ENCODE measurements at regions not wholly inside any gene's neighbourhood (a gene's known extent, or its start where the extent isn't known, plus 50 kb on each side); places are given as distances from the start of the nearest gene placed in this dataset.

DNA sequence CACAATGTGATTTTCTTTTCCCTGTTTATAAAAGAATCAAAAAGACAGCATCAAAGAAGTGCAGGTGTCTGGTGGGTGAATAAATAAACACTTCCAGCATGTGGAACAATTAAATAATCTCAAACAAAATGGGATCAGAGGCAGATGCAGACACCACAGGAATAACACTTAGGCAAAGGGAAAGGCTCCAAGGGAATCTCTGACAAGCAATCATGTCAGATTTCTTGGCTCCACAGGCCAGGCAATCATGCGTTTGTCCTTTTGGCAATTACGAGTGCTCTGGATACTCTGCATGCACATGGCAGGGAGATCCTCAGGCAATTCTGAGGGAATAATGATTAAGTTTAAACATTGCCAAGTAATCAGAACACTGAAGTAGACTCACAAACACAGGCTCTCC lies 403.5 kb upstream of the LUZP2 start:
- no peak for ATAC-seq
- Mint-ChIP-seq H3K9me3 (peaks cover 12% of the 10 kb centered on the region), H3K27ac (no peak overlapping the region), H3K36me3 (ENCODE audit: low read depth) (no peaks in the 10 kb centered on the region), H3K4me3 (no peak overlapping the region), H3K4me1 (no peaks in the 10 kb centered on the region), H3K27me3 (no peaks in the 10 kb centered on the region)
- DNase-seq: no peak

DNA sequence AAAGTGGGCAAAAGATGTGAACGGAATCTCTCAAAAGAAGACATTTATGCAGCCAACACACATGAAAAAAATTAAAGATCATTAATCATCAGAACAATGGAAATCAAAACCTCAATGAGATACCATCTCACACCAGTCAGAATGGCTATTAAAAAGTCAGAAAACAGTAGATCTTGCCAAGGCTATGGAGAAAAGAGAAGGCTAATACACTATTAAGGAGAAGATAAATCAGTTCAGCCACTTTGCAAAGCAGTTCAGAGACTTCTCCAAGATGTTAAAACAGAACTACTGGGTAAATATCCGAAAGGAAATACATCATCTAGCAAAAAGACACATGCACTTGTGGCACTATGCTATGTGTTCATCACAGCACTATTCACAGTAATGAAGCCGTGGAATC lies 388.2 kb upstream of the LUZP2 start:
- no peak overlapping the region for H3K4me3 Mint-ChIP-seq
- H3K36me3 Mint-ChIP-seq (ENCODE audit: low read depth): no peaks in the 10 kb centered on the region
- H3K4me1 Mint-ChIP-seq: no peaks in the 10 kb centered on the region
- no peak overlapping the region for H3K27ac Mint-ChIP-seq
- H3K27me3 Mint-ChIP-seq: no peaks in the 10 kb centered on the region
- peaks cover 18% of the 10 kb centered on the region for H3K9me3 Mint-ChIP-seq
- no peak for ATAC-seq
- no peak for DNase-seq

DNA sequence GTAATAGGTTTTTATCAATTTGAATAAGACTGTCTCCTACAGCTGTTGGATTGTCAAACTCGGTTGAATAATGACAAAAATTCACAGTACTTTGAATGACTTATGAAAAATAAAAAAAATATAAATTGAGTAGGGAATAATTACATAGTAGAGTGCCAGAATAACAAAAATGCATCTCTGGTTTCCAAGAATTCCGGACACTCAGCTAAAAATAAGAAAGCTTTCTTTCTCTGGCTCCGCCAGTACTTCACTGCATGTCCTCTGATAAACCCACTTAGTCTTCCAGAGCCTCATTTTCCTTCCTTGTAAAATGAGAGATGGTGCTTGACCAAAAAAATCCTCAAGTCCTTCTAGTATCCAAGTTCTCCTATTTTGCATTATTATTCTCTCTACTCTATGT lies 374.6 kb upstream of the LUZP2 start:
- ATAC-seq (no peak), DNase-seq (no peak)

DNA sequence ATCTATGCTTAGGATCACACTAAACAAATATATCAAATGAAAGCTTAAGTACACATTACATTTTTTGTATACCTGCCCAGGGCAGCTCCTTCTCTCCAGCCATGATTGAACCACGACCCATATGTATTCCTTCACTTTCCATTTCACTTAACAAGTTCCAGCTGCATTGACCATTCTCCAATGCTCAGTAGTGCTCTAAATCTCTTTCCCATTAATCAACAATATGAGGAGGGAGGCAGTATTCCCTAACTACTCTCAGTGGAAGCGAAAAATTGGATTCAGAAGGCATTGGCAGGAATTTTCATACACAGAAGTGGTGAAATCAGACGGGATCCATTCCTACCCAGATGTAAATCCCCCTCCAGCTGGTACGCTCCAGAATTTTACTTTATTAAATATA lies 372.0 kb upstream of the LUZP2 start:
- ATAC-seq (no peak), DNase-seq (no peak)
- no peaks in the 10 kb centered on the region for H3K27me3 Mint-ChIP-seq
- H3K27ac Mint-ChIP-seq: no peak overlapping the region
- no peaks in the 10 kb centered on the region for H3K36me3 Mint-ChIP-seq (ENCODE audit: low read depth)
- H3K4me1 Mint-ChIP-seq: no peaks in the 10 kb centered on the region
- no peak overlapping the region for H3K4me3 Mint-ChIP-seq
- peaks cover 8% of the 10 kb centered on the region for H3K9me3 Mint-ChIP-seq

More for the DNA sequence above, 374.6 kb upstream of the LUZP2 start:
- Mint-ChIP-seq H3K9me3 (peaks cover 5% of the 10 kb centered on the region), H3K4me1 (no peaks in the 10 kb centered on the region), H3K4me3 (no peak overlapping the region), H3K27me3 (no peaks in the 10 kb centered on the region), H3K27ac (no peak overlapping the region), H3K36me3 (ENCODE audit: low read depth) (no peaks in the 10 kb centered on the region)

DNA sequence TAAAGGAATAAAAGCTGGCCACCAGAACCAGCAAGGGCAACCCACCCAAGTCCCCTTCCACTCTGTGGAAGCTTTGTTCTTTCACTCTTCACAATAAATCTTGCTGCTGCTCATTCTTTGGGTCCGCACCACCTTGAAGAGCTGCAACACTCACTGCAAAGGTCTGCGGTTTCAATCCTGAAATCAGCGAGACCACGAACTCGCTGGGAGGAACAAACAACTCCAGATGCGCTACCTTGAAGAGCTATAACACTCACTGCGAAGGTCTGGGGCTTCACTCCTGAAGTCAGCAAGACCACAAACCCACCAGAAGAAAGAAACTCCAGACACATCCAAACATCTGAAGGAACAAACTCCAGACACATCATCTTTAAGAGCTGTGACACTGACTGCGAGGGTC lies 365.2 kb upstream of the LUZP2 start:
- no peaks in the 10 kb centered on the region for H3K27me3 Mint-ChIP-seq
- H3K27ac Mint-ChIP-seq: no peak overlapping the region
- H3K9me3 Mint-ChIP-seq: peaks cover 13% of the 10 kb centered on the region
- H3K4me3 Mint-ChIP-seq: no peak overlapping the region
- H3K4me1 Mint-ChIP-seq: no peaks in the 10 kb centered on the region
- DNase-seq (no peak), ATAC-seq (no peak)
- H3K36me3 Mint-ChIP-seq (ENCODE audit: low read depth): no peaks in the 10 kb centered on the region

DNA sequence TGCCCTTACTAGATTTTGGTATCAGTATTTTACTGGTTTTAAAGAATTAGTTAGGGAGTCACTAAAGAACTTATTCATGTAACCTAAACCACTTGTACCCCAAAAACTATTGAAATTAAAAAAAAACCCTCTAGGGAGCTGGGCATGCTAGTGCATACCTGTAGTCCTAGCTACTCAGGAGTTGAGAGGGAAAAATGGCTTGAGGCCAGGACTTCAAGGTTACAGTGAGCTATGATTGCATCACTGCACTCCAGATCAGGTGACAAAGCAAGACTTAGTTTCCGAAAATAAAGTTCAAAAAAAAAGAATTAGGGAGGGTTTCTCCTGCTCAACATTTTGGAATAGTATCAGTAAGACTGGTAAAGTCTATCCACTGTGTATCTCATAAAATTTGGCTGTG lies 364.4 kb upstream of the LUZP2 start:
- Mint-ChIP-seq H3K4me3 (no peak overlapping the region), H3K27me3 (no peaks in the 10 kb centered on the region), H3K27ac (no peak overlapping the region), H3K9me3 (peaks cover 13% of the 10 kb centered on the region), H3K36me3 (ENCODE audit: low read depth) (no peaks in the 10 kb centered on the region), H3K4me1 (no peaks in the 10 kb centered on the region)
- DNase-seq (no peak), ATAC-seq (no peak)

DNA sequence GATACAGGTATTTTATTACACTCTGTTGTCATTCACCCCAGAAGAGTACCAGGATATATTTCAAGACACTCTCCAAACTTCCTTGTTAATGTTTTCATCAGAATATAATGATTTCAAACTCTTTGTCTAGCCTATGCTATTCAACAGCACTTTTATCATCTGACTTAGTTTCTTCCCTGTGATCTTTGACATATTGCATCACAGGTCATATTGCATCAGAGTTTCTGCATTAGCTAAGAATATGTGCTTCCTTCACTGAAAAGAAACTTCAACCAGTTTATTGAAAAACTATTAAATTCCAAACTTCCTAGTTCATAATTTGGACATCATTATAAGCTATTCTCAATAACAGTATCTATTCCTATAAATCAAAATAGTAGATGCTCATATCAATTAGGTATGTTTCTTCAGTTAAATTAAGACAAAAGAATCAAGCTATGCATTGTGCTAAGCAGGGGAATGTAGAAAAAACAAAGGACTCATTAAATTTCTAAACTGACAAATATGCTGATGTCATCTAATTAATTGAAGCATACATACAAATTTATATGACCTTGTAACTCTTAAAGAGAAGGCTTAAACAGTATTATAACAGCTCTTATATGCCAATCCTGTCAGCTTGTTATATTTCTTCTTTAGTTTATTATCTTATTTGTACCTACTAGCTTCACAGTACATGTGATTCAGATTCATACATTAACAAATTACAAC lies 361.8 kb upstream of the LUZP2 start:
- Mint-ChIP-seq H3K9me3 (peaks cover 17% of the 10 kb centered on the region), H3K4me3 (no peak overlapping the region), H3K4me1 (no peaks in the 10 kb centered on the region), H3K27me3 (no peaks in the 10 kb centered on the region), H3K36me3 (ENCODE audit: low read depth) (no peaks in the 10 kb centered on the region), H3K27ac (no peak overlapping the region)
- DNase-seq (no peak), ATAC-seq (no peak)

DNA sequence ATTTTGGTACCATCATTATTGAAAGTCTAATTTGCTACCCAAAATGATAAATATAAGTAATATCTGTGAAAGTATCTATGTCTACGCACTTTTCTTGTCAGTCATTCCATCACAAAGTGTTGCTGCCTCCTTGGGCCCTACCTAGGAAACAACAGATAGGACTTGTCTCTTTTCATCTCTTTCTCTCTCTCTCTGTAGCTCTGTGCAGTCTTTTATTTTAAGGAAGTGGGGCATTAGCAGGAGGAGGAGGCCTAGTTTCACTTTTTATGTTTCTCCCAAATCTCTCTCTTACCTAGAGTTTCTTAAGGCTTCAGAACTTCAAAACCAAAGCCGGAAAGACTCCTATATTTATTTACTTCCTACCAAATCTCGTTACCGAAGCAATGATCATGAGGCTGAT lies 354.8 kb upstream of the LUZP2 start:
- Mint-ChIP-seq H3K27me3 (no peaks in the 10 kb centered on the region), H3K4me3 (no peak overlapping the region), H3K9me3 (peaks cover 8% of the 10 kb centered on the region), H3K36me3 (ENCODE audit: low read depth) (no peaks in the 10 kb centered on the region), H3K27ac (no peak overlapping the region), H3K4me1 (no peaks in the 10 kb centered on the region)
- DNase-seq: no peak
- no peak for ATAC-seq

DNA sequence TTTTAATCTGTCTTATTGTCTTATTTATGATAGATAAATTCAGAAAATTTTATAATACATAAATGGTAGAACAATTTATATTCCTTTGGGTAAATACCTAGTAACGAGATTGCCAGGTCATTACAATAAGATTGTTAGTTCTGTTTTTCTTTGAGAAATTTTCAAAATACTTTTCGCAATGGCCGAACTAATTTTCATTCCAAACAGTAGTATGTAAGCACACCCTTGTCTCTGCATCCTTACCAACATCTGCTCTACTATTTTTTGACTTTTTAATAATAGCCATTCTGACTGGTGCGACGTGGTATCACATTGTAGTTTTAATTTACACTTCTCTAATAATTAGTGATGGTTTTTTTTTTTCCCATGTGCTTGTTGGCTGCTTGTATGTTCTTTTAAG lies 351.4 kb upstream of the LUZP2 start:
- no peaks in the 10 kb centered on the region for H3K36me3 Mint-ChIP-seq (ENCODE audit: low read depth)
- no peak overlapping the region for H3K4me3 Mint-ChIP-seq
- no peak overlapping the region for H3K27ac Mint-ChIP-seq
- DNase-seq: no peak
- H3K4me1 Mint-ChIP-seq: no peaks in the 10 kb centered on the region
- H3K9me3 Mint-ChIP-seq: no peaks in the 10 kb centered on the region
- no peaks in the 10 kb centered on the region for H3K27me3 Mint-ChIP-seq
- no peak for ATAC-seq

DNA sequence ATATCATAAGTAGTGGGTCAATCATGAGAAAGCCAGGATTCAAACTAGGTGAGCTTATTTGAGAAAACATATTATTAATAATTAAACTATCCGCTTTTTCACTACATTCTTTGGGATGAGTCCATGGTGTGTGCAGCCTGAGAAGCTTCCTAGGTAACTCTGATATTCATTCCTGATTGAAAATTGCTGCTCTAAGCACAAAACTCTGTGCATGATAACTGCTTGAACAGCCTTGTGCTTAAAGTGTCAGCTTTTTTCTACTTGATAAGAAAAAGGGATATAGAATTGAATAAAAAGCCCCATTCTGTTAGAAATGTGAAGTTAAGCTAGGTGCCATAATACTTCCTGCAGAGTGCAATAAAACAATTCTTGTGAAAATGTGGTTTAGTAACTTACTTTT lies 343.5 kb upstream of the LUZP2 start:
- Mint-ChIP-seq H3K36me3 (ENCODE audit: low read depth) (no peaks in the 10 kb centered on the region), H3K9me3 (peaks cover 5% of the 10 kb centered on the region), H3K27me3 (no peaks in the 10 kb centered on the region), H3K4me3 (no peak overlapping the region), H3K27ac (no peak overlapping the region), H3K4me1 (no peaks in the 10 kb centered on the region)
- ATAC-seq (no peak), DNase-seq (no peak)

DNA sequence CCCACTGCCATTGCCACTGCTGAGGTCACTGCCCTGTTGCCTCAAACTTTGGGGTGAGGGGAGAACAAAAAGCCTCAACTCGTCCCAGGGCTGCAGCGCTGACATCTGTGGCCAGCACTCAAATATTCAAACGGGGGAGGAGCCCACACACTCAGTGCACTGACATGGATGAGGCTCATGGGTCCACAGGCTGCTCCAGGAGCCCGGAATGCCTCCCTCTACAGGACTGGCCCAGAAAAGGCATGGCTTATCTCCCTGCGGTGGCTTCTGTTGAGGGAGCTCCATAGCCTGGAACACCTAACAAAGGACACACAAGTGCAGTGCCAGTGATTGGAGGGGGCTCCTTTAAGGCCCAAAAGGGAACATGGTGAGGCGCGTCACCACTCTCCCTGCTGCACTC lies 341.1 kb upstream of the LUZP2 start:
- ATAC-seq (no peak), DNase-seq (no peak)
- no peak overlapping the region for H3K4me3 Mint-ChIP-seq
- H3K27ac Mint-ChIP-seq: no peak overlapping the region
- no peaks in the 10 kb centered on the region for H3K36me3 Mint-ChIP-seq (ENCODE audit: low read depth)
- H3K9me3 Mint-ChIP-seq: peaks cover 12% of the 10 kb centered on the region
- no peaks in the 10 kb centered on the region for H3K4me1 Mint-ChIP-seq
- H3K27me3 Mint-ChIP-seq: no peaks in the 10 kb centered on the region

DNA sequence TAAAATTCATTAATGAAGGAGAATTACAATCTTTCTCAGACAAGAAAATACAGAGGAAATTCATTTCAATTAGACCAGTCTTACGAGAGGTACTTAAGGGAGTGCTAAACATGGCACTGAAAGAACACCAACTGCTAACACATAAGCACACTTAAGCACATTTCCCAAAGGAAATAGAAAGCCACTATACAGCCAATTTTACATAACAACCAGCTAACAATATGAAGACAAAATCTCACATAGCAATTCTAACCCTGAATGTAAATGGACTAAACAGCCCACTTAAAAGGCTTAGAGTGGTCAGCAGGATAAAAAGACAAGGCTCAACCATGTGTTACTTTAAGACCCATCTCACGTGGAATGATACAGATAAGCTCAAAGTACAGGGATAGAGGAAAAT lies 339.5 kb upstream of the LUZP2 start:
- Mint-ChIP-seq H3K4me3 (no peak overlapping the region), H3K27ac (no peak overlapping the region), H3K4me1 (no peaks in the 10 kb centered on the region), H3K36me3 (ENCODE audit: low read depth) (no peaks in the 10 kb centered on the region), H3K27me3 (no peaks in the 10 kb centered on the region), H3K9me3 (peaks cover 12% of the 10 kb centered on the region)
- DNase-seq: no peak
- no peak for ATAC-seq

DNA sequence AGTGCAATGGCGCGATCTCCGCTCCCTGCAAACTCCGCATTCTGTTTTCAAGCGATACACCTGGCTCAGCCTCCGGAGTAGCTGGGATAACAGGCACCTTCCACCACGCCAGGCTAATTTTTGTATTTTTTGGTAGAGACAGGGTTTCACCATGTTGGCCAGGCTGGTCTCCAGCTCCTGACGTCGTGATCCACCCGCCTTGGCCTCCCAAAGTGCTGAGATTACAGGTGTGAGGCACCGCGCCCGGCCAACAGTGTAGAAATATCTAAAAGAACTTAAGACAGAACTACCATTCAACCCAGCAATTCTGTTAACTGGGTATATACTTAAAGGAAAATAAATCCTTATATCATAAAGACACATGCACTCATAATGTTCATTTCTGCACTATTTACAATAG lies 335.3 kb upstream of the LUZP2 start:
- DNase-seq (no peak), ATAC-seq (no peak)
- Mint-ChIP-seq H3K4me1 (no peaks in the 10 kb centered on the region), H3K4me3 (no peak overlapping the region), H3K9me3 (peaks cover 12% of the 10 kb centered on the region), H3K27ac (no peak overlapping the region), H3K36me3 (ENCODE audit: low read depth) (no peaks in the 10 kb centered on the region), H3K27me3 (no peaks in the 10 kb centered on the region)

DNA sequence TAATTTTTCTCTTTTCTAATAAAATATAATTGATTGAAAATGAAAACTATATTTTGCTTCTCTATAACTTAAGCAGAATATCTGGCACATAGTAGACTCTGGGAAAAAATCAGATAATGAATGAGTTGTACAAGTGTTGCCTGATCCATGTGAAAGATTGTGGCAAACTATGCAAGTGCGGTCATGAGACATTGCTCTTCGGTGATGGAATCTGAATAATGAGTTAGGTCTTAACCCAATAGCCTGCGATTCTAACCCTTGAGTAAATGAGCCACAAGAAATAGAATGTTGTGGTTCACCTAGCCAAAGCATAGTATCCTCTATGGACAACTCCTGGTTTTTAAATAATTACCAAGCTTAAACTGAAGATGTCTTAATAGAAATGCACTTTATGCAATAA lies 333.7 kb upstream of the LUZP2 start:
- H3K4me1 Mint-ChIP-seq: no peaks in the 10 kb centered on the region
- DNase-seq (no peak), ATAC-seq (no peak)
- H3K27ac Mint-ChIP-seq: no peak overlapping the region
- H3K4me3 Mint-ChIP-seq: no peak overlapping the region
- no peaks in the 10 kb centered on the region for H3K36me3 Mint-ChIP-seq (ENCODE audit: low read depth)
- peaks cover 7% of the 10 kb centered on the region for H3K9me3 Mint-ChIP-seq
- no peaks in the 10 kb centered on the region for H3K27me3 Mint-ChIP-seq

DNA sequence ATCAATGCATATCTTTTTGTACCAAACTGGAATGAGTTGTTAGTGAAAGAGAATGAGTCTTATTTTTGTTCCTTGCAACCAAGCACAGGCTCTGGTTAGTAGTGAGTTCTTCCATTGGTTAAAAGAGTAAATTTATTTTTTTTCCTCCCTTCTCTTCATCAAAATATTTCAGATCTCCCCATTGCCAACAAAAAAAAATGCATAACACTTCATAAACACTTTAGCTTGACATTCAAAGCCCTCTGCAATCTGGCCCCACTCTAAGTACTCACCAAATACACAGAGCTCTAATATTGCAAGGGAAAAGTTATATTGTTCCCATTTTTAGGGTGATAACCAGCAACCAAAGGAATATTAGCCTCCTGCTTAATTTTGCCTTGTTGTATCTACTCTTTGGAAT lies 333.0 kb upstream of the LUZP2 start:
- DNase-seq (no peak), ATAC-seq (no peak)
- no peak overlapping the region for H3K27ac Mint-ChIP-seq
- H3K36me3 Mint-ChIP-seq (ENCODE audit: low read depth): no peaks in the 10 kb centered on the region
- no peak overlapping the region for H3K4me3 Mint-ChIP-seq
- H3K9me3 Mint-ChIP-seq: peaks cover 7% of the 10 kb centered on the region
- no peaks in the 10 kb centered on the region for H3K27me3 Mint-ChIP-seq
- no peaks in the 10 kb centered on the region for H3K4me1 Mint-ChIP-seq

DNA sequence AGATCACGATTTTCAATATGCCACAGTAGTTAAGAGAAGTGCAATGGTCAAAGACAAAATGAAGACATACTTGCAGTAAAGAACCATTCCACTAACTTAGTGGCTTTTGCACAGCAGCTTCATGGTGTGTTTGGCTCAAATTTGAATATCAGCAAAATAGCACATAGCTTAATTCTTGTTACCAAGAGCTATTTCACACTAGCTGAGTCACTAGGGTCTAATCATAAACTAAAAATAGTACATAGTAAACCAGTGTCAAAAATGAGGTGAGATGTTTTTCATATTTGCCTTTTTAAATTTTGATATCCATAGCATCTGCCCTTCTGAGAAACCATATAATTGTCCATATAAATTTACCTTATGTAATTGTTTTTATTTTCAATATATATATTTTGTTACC lies 325.0 kb upstream of the LUZP2 start:
- ATAC-seq: no peak
- no peak overlapping the region for H3K27ac Mint-ChIP-seq
- H3K27me3 Mint-ChIP-seq: no peaks in the 10 kb centered on the region
- DNase-seq: no peak
- H3K4me1 Mint-ChIP-seq: no peaks in the 10 kb centered on the region
- H3K4me3 Mint-ChIP-seq: no peak overlapping the region
- no peaks in the 10 kb centered on the region for H3K36me3 Mint-ChIP-seq (ENCODE audit: low read depth)
- H3K9me3 Mint-ChIP-seq: no peaks in the 10 kb centered on the region
